Skeletal muscle tissue (tissue), 4 donors: ENCODE measurements at regions not wholly inside any gene's neighbourhood (a gene's known extent, or its start where the extent isn't known, plus 50 kb on each side); places are given as distances from the start of the nearest gene placed in this dataset. TPM values are rescaled to one million over a fixed set of nuclear protein-coding genes. Genes with fewer than 3 reads are reported as not detected.

ENCODE experiments used
- H3K27ac ChIP-seq: one replicate; pipeline ENCODE4 v1.7.0; 2013; ENCODE audit warnings: mild to moderate bottlenecking, low read depth, low read length, inconsistent platforms
- H3K27me3 ChIP-seq, 3 donors: one replicate each; pipeline ENCODE4 v1.7.0; 2013; ENCODE audit warnings: low read length in 3 of 3; ENCODE audit not compliant: control insufficient read depth in 3 of 3, insufficient read depth in 3 of 3
- H3K36me3 ChIP-seq, 3 donors: one replicate each; pipeline ENCODE4 v1.7.0; 2013; ENCODE audit warnings: low read length in 3 of 3; ENCODE audit not compliant: control insufficient read depth in 3 of 3, insufficient read depth in 3 of 3
- H3K4me1 ChIP-seq, 3 donors: one replicate each; pipeline ENCODE4 v1.7.0; 2013; ENCODE audit warnings: low read length in 3 of 3, mild to moderate bottlenecking in 3 of 3; ENCODE audit not compliant: control insufficient read depth in 3 of 3, insufficient read depth in 3 of 3
- H3K4me3 ChIP-seq, 3 donors: one replicate each; pipeline ENCODE4 v1.7.0; 2013; ENCODE audit warnings: low read length in 3 of 3
- H3K9ac ChIP-seq, 3 donors: one replicate each; pipeline ENCODE4 v1.7.0; 2013; ENCODE audit warnings: low read length in 3 of 3, mild to moderate bottlenecking in 3 of 3, moderate library complexity in 2 of 3, low read depth in 1 of 3
- H3K9me3 ChIP-seq, 3 donors: one replicate each; pipeline ENCODE4 v1.7.0; 2013; ENCODE audit warnings: low read length in 3 of 3; ENCODE audit not compliant: control insufficient read depth in 3 of 3
- small RNA-seq: library from RNA; depleted of rRNA; stranded (forward); fragments of <200 nt; gene quantifications from one replicate; pipeline ENCODE3, GENCODE V24; 2014
- donor health status: Osteomylitis.

DNA sequence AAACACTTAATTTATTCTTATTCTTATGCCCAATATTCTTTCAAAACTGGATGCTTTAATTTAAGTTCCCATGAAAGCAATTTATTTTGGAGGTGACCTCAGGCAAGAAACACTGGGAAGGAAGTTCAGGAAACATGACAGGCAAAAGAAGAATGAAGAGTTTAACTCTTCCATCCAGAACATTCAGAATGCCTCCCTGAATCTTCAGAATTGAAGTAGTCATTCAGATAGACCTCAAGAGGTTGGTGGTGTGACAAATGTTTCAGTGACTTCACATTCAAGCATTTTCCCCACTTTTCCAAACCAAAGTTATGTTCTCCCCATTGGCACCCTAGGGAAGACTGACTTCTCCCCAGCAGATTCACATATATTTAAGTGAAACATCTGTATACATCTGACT lies 110.5 kb downstream of the HAO1 start:
- no peaks in the 10 kb centered on the region for H3K27me3 ChIP-seq
- H3K36me3 ChIP-seq = no peaks in the 10 kb centered on the region
- H3K4me1 ChIP-seq = no peaks in the 10 kb centered on the region
- H3K9ac ChIP-seq = no peak overlapping the region
- no peak overlapping the region for H3K4me3 ChIP-seq
- H3K9me3 ChIP-seq = no peaks in the 10 kb centered on the region
- no peak overlapping the region for H3K27ac ChIP-seq

Small RNAs in the stretch of these regions (small RNA-seq; reads per million reads assigned to genes)
- 0.16 reads per million for gene MIR8062
- gene RN7SL547P = not detected
